ENCODE measurements at regions not wholly inside any gene's neighbourhood (a gene's known extent, or its start where the extent isn't known, plus 50 kb on each side); places are given as distances from the start of the nearest gene placed in this dataset.

- Histone ChIP-seq H3K36me3 (no peaks in the 10 kb centered on the region), H3K4me1 (peaks cover 0 to 18% (median 16%) of the 10 kb centered on the region in 3 donors), H3K4me3 (no peak overlapping the region), H3K27ac (no peak overlapping the region), H3K9me3 (no peaks in the 10 kb centered on the region), H3K27me3 (no peaks in the 10 kb centered on the region)
- intact Hi-C loops (cut with DNase I), result loop anchor here (10.0 kb wide), 2 partner anchors 239 to 299 kb away; partner anchors contain the start of gene JADE1
- 55 to 91% methylated on average over 3 to 4 of the region's 4 CpGs for WGBS, 2 donors
- no peak for TF ChIP-seq POLR2A (IDR thresholded peaks at IDR 0.05)
- peak in 5 of 6 experiments; percentile 13 to 46 (median 29) for TF ChIP-seq CTCF (IDR thresholded peaks at IDR 0.05)
- no peak for DNase-seq
These were observed 243.8 kb upstream of the JADE1 start for GRCh38 chr4:128565565-128566186.

DNA sequence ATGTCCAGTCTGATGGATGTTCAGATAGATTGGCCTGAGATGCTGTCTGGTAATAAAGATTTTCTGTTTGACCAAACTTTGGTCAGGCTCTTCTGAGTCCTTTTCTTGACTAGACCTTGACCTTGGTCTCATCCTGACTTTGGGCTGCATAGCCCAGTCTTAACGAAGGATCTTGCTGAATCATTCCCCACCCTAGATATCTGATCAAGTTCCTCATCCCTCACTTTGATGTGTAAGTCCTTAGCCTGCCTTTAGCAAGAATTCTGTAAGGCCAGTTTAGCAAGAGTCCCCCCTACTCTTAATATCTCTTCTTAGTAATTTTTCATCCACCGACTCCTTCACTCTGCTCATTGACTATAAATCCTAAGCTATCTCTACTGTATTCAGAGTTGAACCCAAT is 244.4 kb upstream of the JADE1 start:
- no peak for DNase-seq
- H3K4me3 ChIP-seq, result no peak overlapping the region
- no peak overlapping the region for H3K27ac ChIP-seq
- intact Hi-C loops (cut with DNase I), result loop anchor here (10.0 kb wide), 2 partner anchors 240 to 300 kb away; partner anchors contain the start of gene JADE1
- TF ChIP-seq CTCF (IDR thresholded peaks at IDR 0.05) (no peak), POLR2A (IDR thresholded peaks at IDR 0.05) (no peak)
- no peaks in the 10 kb centered on the region for H3K27me3 ChIP-seq
- 88 to 91% methylated on average over 2 of the region's 2 CpGs for WGBS, 2 donors
- peaks cover 0 to 11% (median 9%) of the 10 kb centered on the region in 3 donors for H3K4me1 ChIP-seq
- no peaks in the 10 kb centered on the region for H3K36me3 ChIP-seq
- no peaks in the 10 kb centered on the region for H3K9me3 ChIP-seq

- Histone ChIP-seq H3K4me3 (no peak overlapping the region), H3K27ac (no peak overlapping the region), H3K9me3 (no peaks in the 10 kb centered on the region), H3K27me3 (no peaks in the 10 kb centered on the region), H3K36me3 (no peaks in the 10 kb centered on the region), H3K4me1 (peaks cover 0 to 13% (median 10%) of the 10 kb centered on the region in 3 donors)
- intact Hi-C loops (cut with DNase I), result loop anchor here (10.0 kb wide), 2 partner anchors 241 to 301 kb away; partner anchors contain the start of gene JADE1
- TF ChIP-seq CTCF (IDR thresholded peaks at IDR 0.05) (no peak), POLR2A (IDR thresholded peaks at IDR 0.05) (no peak)
- WGBS, 2 donors, result 87 to 92% methylated on average over 2 of the region's 2 CpGs
- DNase-seq, result no peak
These were observed 245.3 kb upstream of the JADE1 start for GRCh38 chr4:128564081-128564630.

- H3K27ac ChIP-seq, result peak overlapping the region in 1 of 4 donors; percentile 30
- no peak for DNase-seq
These were observed 248.6 kb upstream of the JADE1 start for GRCh38 chr4:128560754-128561495.

More at GRCh38 chr4:128560754-128561495, 248.6 kb upstream of the JADE1 start:
- intact Hi-C loops (cut with DNase I), result loop anchor here (10.0 kb wide), 2 partner anchors 244 to 304 kb away; partner anchors contain the start of gene JADE1
- Histone ChIP-seq H3K27me3 (no peaks in the 10 kb centered on the region), H3K4me3 (no peak overlapping the region), H3K9me3 (no peaks in the 10 kb centered on the region), H3K4me1 (peaks cover 0 to 28% (median 6%) of the 10 kb centered on the region in 3 donors), H3K36me3 (no peaks in the 10 kb centered on the region)
- WGBS, 2 donors, result 38 to 62% methylated on average over 6 of the region's 6 CpGs
- no peak for TF ChIP-seq CTCF (IDR thresholded peaks at IDR 0.05)
- TF ChIP-seq POLR2A (IDR thresholded peaks at IDR 0.05), result no peak

Measured in esophagus squamous epithelium (tissue), 5 donors.